Pancreas (tissue), 10 donors: ENCODE measurements at regions not wholly inside any gene's neighbourhood (a gene's known extent, or its start where the extent isn't known, plus 50 kb on each side); places are given as distances from the start of the nearest gene placed in this dataset.

Experiments used
- ATAC-seq, 4 donors: fragments of 200-7000 bp; cut with Tn5 transposase; one replicate each; pipeline versions ENCODE4 v1.8.0 to v1.9.1; 2020; ENCODE audit warnings: mild to moderate bottlenecking in 4 of 4, moderate library complexity in 4 of 4
- DNase-seq, 6 donors: peaks; one replicate each; pipeline ENCODE4 v3.0.0-alpha.2; 2020
- FAIRE-seq: peaks from 2 replicates; lab custom pipeline; 2012; peaks lifted over from hg19 to GRCh38; lab: Jason Lieb, UNC
- H3K27ac ChIP-seq, 4 donors: fragments of 200-600 bp; sonication (generic); 1 replicate in 3 of 4; 2 replicates in 1 of 4; pipeline versions ENCODE4 v1.5.0 to v1.8.0; 2020
- H3K27me3 ChIP-seq, 4 donors: fragments of 200-600 bp; one replicate each; pipeline ENCODE4 v1.8.0; 2021
- H3K36me3 ChIP-seq, 3 donors: fragments of 200-600 bp; sonication (generic) in 1 of 3; one replicate each; pipeline versions ENCODE4 v1.5.0 to v1.8.0; 2020 to 2021
- H3K4me1 ChIP-seq, 3 donors: fragments of 200-600 bp; one replicate each; pipeline ENCODE4 v1.8.0; 2021
- H3K4me3 ChIP-seq, 4 donors: fragments of 200-600 bp; sonication (generic) in 2 of 4; one replicate each; pipeline versions ENCODE4 v1.5.0 to v1.8.0; 2020 to 2021
- H3K9me3 ChIP-seq, 4 donors: fragments of 200-600 bp; one replicate each; pipeline ENCODE4 v1.8.0; 2021
- WGBS, 2 donors: extraction: QIAGEN DNeasy Blood & Tissue Kit; methylation state at CpG; one replicate each; pipeline ENCODE4 v1.1.7; 2013; 5-methylcytosine and 5-hydroxymethylcytosine counted together
- intact Hi-C, 3 donors: fragments of 100-400 bp; cut with DNase I; formaldehyde crosslinking; loops; one replicate each; pipeline versions ENCODE4 v1.11.1 to v1.14.2; 2022
- TF ChIP-seq, protein P1 (sequence below), 4 donors: fragments of 200-600 bp; sonication (generic) in 3 of 4; IDR thresholded peaks; one replicate each; pipeline versions ENCODE4 v1.5.0 to v1.8.0; 2021; ENCODE audit warnings: antibody characterized with exemption in 4 of 4
- donor health status: healthy with polysubstance abuse.
- donor health status: DM: no; HTN: no; CAD: no; lungs with moderate emphysema.
- donor health status: DM: no; HTN: no; CAD: no.
- donor health status: control.
- donor health status: control.
- donor health status: Bipolar disorder and iron deficiency.
- donor health status: DM: yes; HTN: yes; CAD: no.
- donor health status: DM: no; HTN: no; CAD: no.
- donor health status: DM: no; HTN: no; CAD: no.
- donor health status: DM: yes; HTN: yes; CAD: no.

DNA sequence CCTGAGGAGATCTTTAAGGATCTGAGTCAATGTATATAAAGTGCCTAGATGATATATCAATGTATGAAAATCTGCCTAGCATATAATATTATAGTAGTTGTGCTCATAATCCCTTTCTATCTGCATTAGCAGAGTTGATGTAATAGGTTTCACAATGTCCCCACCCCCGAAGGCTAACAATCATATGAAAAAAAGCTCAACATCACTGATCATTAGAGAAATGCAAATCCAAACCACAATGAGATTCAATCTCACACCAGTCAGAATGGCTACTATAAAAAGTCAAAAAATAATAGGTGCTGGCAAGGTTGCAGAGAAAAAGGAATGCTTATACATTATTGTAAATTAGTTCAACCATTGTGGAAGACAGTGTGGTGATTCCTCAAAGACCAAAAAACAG is 147.8 kb upstream of the DPT start:
- intact Hi-C loops = no loop called here
- ATAC-seq (no peak), FAIRE-seq (no peak), DNase-seq (no peak)
- peaks cover 0 to 4% (median 0%) of the 10 kb centered on the region in 3 donors for H3K4me1 ChIP-seq
- H3K36me3 ChIP-seq = no peaks in the 10 kb centered on the region
- H3K4me3 ChIP-seq = no peak overlapping the region
- H3K27ac ChIP-seq = no peak overlapping the region
- H3K9me3 ChIP-seq = no peaks in the 10 kb centered on the region
- TF ChIP-seq, protein P1, sequence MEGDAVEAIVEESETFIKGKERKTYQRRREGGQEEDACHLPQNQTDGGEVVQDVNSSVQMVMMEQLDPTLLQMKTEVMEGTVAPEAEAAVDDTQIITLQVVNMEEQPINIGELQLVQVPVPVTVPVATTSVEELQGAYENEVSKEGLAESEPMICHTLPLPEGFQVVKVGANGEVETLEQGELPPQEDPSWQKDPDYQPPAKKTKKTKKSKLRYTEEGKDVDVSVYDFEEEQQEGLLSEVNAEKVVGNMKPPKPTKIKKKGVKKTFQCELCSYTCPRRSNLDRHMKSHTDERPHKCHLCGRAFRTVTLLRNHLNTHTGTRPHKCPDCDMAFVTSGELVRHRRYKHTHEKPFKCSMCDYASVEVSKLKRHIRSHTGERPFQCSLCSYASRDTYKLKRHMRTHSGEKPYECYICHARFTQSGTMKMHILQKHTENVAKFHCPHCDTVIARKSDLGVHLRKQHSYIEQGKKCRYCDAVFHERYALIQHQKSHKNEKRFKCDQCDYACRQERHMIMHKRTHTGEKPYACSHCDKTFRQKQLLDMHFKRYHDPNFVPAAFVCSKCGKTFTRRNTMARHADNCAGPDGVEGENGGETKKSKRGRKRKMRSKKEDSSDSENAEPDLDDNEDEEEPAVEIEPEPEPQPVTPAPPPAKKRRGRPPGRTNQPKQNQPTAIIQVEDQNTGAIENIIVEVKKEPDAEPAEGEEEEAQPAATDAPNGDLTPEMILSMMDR (IDR thresholded peaks at IDR 0.05) = no peak
- 89 to 95% methylated on average over 1 of the region's 1 CpG for WGBS, 2 donors
- H3K27me3 ChIP-seq = no peaks in the 10 kb centered on the region

DNA sequence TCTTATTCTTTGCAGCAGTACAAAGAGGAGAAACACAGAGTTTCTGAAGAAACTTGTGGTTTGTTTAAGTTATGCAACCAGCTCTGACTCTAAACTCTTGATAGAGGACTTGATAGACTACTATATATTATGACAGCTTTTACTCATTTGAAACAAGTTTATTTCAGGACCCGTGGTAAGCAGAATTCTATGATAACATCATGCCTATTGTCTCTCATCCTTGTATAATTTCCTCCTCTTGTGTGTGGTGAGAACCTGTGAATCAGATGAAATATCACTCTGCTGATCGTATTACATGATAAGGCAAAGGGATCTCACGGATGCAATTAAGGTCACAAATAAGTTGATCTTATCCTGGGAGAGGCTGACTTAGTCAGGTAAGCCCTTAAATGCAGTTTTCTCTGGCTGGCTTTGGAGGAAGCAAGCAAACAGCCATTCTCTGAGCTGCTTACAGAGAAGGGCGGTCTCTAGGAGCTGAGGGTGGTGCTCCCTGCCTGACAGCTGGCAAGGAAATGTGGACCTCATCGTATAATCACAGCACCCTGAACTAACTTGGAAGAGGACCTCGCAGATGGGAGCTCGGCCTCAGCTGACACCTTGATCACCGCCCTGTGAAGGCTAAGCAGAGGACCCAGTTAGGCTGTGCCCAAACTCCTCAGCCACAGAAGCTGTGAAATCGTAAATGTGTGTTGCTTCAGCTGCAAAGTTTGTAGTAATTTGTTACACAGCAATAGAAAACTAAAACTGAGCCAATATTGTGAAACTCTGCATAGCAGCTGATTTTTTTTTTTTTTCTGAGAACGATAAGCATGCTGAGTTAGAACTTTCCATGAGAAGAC is 151.1 kb upstream of the DPT start:
- H3K9me3 ChIP-seq = no peaks in the 10 kb centered on the region
- peak overlapping the region in 2 of 4 donors; percentile 21 to 41 for H3K27ac ChIP-seq

DNA sequence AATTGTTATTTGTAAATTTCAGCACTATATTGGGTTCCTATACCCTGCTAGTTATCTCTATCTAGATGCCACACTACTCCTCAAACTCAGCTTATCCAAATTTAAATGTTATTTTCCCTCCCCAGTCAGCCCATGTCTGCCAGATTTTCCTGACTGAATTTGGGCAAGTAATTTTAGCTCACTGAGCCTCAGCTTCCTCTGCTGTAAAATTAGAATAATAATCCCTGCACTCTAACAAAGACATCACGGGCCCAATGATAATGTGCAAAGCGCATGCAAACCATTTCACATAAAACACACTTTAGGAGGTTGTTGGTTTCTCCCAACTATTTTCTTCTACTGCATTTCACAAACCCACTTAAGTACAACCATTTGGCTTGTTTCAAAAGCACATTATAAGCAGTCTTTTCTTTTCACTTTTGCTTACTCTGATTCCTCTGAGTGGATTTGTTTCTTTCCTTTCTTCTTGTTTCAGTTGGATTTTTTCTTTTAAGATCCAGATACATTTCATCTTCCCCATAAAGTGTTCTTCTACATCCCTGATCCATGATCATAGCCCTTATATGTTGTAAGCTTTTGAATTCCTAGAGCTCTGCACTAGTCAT is 152.8 kb upstream of the DPT start:
- Histone ChIP-seq H3K27me3 (no peaks in the 10 kb centered on the region), H3K9me3 (no peaks in the 10 kb centered on the region), H3K4me1 (peaks cover 0 to 5% (median 4%) of the 10 kb centered on the region in 3 donors), H3K27ac (no peak overlapping the region), H3K36me3 (no peaks in the 10 kb centered on the region), H3K4me3 (no peak overlapping the region)
- ATAC-seq (no peak), DNase-seq (no peak), FAIRE-seq (no peak)
- intact Hi-C loops = no loop called here
- TF ChIP-seq, protein P1 (IDR thresholded peaks at IDR 0.05) = no peak
- WGBS, 2 donors = 91 to 92% methylated on average over 2 of the region's 2 CpGs

More for the DNA sequence above, 151.1 kb upstream of the DPT start:
- no peak overlapping the region for H3K4me3 ChIP-seq
- intact Hi-C loops = no loop called here
- DNase-seq = no peak
- WGBS, 2 donors = 48 to 53% methylated on average over 10 of the region's 10 CpGs
- peak in 3 of 4 donors; percentile 57 to 70 (median 64) for ATAC-seq
- H3K27me3 ChIP-seq = no peaks in the 10 kb centered on the region
- FAIRE-seq = no peak
- H3K36me3 ChIP-seq = no peaks in the 10 kb centered on the region
- TF ChIP-seq, protein P1 (IDR thresholded peaks at IDR 0.05) = no peak
- H3K4me1 ChIP-seq = peaks cover 0 to 5% (median 4%) of the 10 kb centered on the region in 3 donors

DNA sequence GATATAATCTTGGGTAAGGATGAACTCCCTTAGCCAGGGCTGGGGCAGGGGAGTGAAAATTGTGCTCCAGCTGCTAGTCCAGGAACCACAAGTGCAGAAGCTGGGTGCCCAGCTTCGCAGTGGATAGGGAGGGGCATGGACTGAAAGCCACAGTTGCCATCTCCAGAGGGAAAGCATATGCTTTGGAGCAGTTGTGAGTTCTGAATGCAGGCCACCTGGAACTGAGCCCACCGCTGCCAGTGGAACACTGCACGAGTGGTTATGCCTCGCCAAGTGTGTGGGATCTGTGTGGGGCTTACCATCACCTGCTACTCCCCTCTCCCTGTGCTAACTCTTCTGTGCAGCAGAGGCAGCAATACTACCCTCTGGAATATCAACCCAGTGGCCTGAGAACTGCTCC is 158.4 kb upstream of the DPT start:
- Histone ChIP-seq H3K9me3 (no peaks in the 10 kb centered on the region), H3K27me3 (no peaks in the 10 kb centered on the region), H3K4me1 (peaks cover 0 to 3% (median 0%) of the 10 kb centered on the region in 3 donors), H3K36me3 (no peaks in the 10 kb centered on the region), H3K4me3 (no peak overlapping the region), H3K27ac (no peak overlapping the region)
- intact Hi-C loops = no loop called here
- FAIRE-seq (no peak), DNase-seq (peak in 1 of 6 donors; percentile 21), ATAC-seq (no peak)
- TF ChIP-seq, protein P1 (IDR thresholded peaks at IDR 0.05) = no peak
- 81 to 88% methylated on average over 4 of the region's 4 CpGs for WGBS, 2 donors

DNA sequence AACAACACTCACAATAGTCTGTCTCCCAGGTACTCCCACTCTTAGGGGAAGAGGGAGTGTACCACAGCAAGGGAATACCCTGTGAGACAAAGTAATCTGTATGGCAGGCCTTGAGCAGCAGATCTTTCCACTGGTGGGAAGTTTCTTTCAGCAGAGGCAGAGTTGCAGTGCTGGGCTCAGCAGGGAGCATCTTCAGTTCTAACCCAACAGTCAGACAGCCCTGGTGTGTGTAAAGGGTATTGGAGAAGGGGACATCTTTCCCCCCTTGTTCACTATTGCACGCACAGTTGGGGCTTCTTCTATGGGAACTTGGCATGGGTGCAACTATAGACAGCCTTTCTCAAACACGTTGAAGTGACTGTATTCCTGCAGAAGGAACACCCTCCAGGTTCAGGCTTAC is 159.4 kb upstream of the DPT start:
- Histone ChIP-seq H3K4me3 (no peak overlapping the region), H3K27ac (no peak overlapping the region), H3K4me1 (no peaks in the 10 kb centered on the region), H3K27me3 (no peaks in the 10 kb centered on the region), H3K36me3 (no peaks in the 10 kb centered on the region), H3K9me3 (no peaks in the 10 kb centered on the region)
- FAIRE-seq = no peak
- no peak for DNase-seq
- 40 to 45% methylated on average over 2 of the region's 2 CpGs for WGBS, 2 donors
- ATAC-seq = no peak
- intact Hi-C loops = no loop called here
- TF ChIP-seq, protein P1 (IDR thresholded peaks at IDR 0.05) = no peak
